Keratinocyte (primary cell): ENCODE measurements at regions not wholly inside any gene's neighbourhood (a gene's known extent, or its start where the extent isn't known, plus 50 kb on each side); places are given as distances from the start of the nearest gene placed in this dataset.

ENCODE experiments used
- DNase-seq: peaks from one replicate; pipeline ENCODE4 v3.0.0-alpha.2; 2011; ENCODE audit warnings: low read depth, missing footprints, low spot score
- FAIRE-seq: peaks from 2 replicates; lab custom pipeline; 2011; peaks lifted over from hg19 to GRCh38; lab: Jason Lieb, UNC
- H2AFZ ChIP-seq: 2 replicates; pipeline ENCODE4 v1.6.0; 2012; ENCODE audit warnings: low read length, control low read depth, inconsistent platforms; ENCODE audit not compliant: control insufficient read depth
- H3K27ac ChIP-seq: 2 replicates; pipeline ENCODE4 v1.5.1; 2011; ENCODE audit warnings: low read length; ENCODE audit not compliant: control insufficient read depth, insufficient read depth
- H3K27me3 ChIP-seq: 3 replicates; pipeline ENCODE4 v1.6.0; 2011; ENCODE audit warnings: low read length; ENCODE audit not compliant: control insufficient read depth, insufficient read depth; ENCODE audit errors: extremely low read depth
- H3K36me3 ChIP-seq, 2 experiments: 2 replicates in 1 of 2; 3 replicates in 1 of 2; pipeline ENCODE4 v1.5.1; 2011; ENCODE audit warnings: low read length in 2 of 2, mild to moderate bottlenecking in 1 of 2; ENCODE audit not compliant: control insufficient read depth in 2 of 2, insufficient read depth in 2 of 2; ENCODE audit errors: extremely low read depth in 1 of 2
- H3K4me1 ChIP-seq: 3 replicates; pipeline ENCODE4 v1.5.1; 2011; ENCODE audit warnings: low read length; ENCODE audit not compliant: control insufficient read depth, insufficient read depth; ENCODE audit errors: extremely low read depth
- H3K4me2 ChIP-seq: 3 replicates; pipeline ENCODE4 v1.6.0; 2011; ENCODE audit warnings: low read depth, low read length; ENCODE audit not compliant: control insufficient read depth, insufficient read depth; ENCODE audit errors: extremely low read depth
- H3K4me3 ChIP-seq, 3 experiments: fragments of 200-600 bp in 1 of 3; sonication (generic) in 1 of 3; 2 replicates in 2 of 3; 3 replicates in 1 of 3; pipeline ENCODE4 v1.5.1; 2011 to 2016; ENCODE audit warnings: low read length in 3 of 3, mild to moderate bottlenecking in 3 of 3, control low read depth in 2 of 3, inconsistent platforms in 1 of 3, low read depth in 1 of 3, mixed read lengths in 1 of 3, mixed run types in 1 of 3, moderate library complexity in 1 of 3; ENCODE audit not compliant: control insufficient read depth in 2 of 3, insufficient read depth in 2 of 3; ENCODE audit errors: extremely low read depth in 1 of 3
- H3K79me2 ChIP-seq: 2 replicates; pipeline ENCODE4 v1.6.0; 2012; ENCODE audit warnings: low read length; ENCODE audit not compliant: control insufficient read depth, insufficient read depth
- H3K9ac ChIP-seq: 3 replicates; pipeline ENCODE4 v1.6.0; 2011; ENCODE audit warnings: low read length; ENCODE audit not compliant: control insufficient read depth, insufficient read depth; ENCODE audit errors: extremely low read depth
- H3K9me1 ChIP-seq: 3 replicates; pipeline ENCODE4 v1.6.0; 2011; ENCODE audit warnings: low read length; ENCODE audit not compliant: control insufficient read depth, insufficient read depth; ENCODE audit errors: extremely low read depth
- H3K9me3 ChIP-seq: 2 replicates; pipeline ENCODE4 v1.5.1; 2012; ENCODE audit warnings: low read depth, low read length; ENCODE audit not compliant: control insufficient read depth
- H4K20me1 ChIP-seq: 3 replicates; pipeline ENCODE4 v1.6.0; 2011; ENCODE audit warnings: low read length; ENCODE audit not compliant: control insufficient read depth, insufficient read depth; ENCODE audit errors: extremely low read depth
- CTCF ChIP-seq, 3 experiments: IDR thresholded peaks in 1 of 3; conservative IDR thresholded peaks in 1 of 3; optimal IDR thresholded peaks in 1 of 3; 2 replicates in 2 of 3; 3 replicates in 1 of 3; pipeline versions ENCODE3 to v1.5.1; 2011; ENCODE audit warnings: low read length in 3 of 3, mild to moderate bottlenecking in 3 of 3, moderate library complexity in 2 of 3, control low read depth in 1 of 3, inconsistent platforms in 1 of 3; ENCODE audit not compliant: insufficient read depth in 2 of 3; ENCODE audit errors: extremely low read depth in 1 of 3
- EZH2 ChIP-seq: IDR thresholded peaks from one replicate; pipeline ENCODE4 v1.6.1; 2012; ENCODE audit warnings: inconsistent platforms, mild to moderate bottlenecking, low read length, moderate library complexity
- dilution Hi-C: fragments of 300-500 bp; cut with MboI; formaldehyde crosslinking; loops from one replicate; pipeline ENCODE4 v1.7.0; 2020; ENCODE audit warnings: low sequenced_read_pairs; ENCODE audit not compliant: extremely low pct_ligation_motif_present

GRCh38 chr6:21450628-21451027, 142.9 kb upstream of the SOX4 start:
- H3K9me1 ChIP-seq: no peaks in the 10 kb centered on the region
- H3K79me2 ChIP-seq: no peaks in the 10 kb centered on the region
- no peaks in the 10 kb centered on the region for H3K4me1 ChIP-seq
- no peaks in the 10 kb centered on the region for H3K27me3 ChIP-seq
- H2AFZ ChIP-seq: no peak overlapping the region
- TF ChIP-seq CTCF (optimal IDR thresholded peaks at IDR 0.05 in 1 of 3, IDR thresholded peaks at IDR 0.05 in 1 of 3, conservative IDR thresholded peaks at IDR 0.05 in 1 of 3; ENCODE audit: extremely low read depth in 1 of 3, insufficient read depth in 2 of 3, low read length in 3 of 3): no peak
- no peak for TF ChIP-seq EZH2
- H3K9ac ChIP-seq: no peak overlapping the region
- DNase-seq: no peak
- dilution Hi-C loops: no loop called here
- no peaks in the 10 kb centered on the region for H3K36me3 ChIP-seq
- no peak overlapping the region for H3K4me2 ChIP-seq
- no peak overlapping the region for H3K27ac ChIP-seq
- no peaks in the 10 kb centered on the region for H3K9me3 ChIP-seq
- no peak overlapping the region for H3K4me3 ChIP-seq
- no peak for FAIRE-seq
- H4K20me1 ChIP-seq: no peaks in the 10 kb centered on the region

- FAIRE-seq (no peak), DNase-seq (no peak)
- no peak overlapping the region for H3K4me2 ChIP-seq
- no peaks in the 10 kb centered on the region for H3K36me3 ChIP-seq
- dilution Hi-C loops: no loop called here
- H3K9me3 ChIP-seq: no peaks in the 10 kb centered on the region
- peak overlapping the region; percentile 20 for H2AFZ ChIP-seq
- TF ChIP-seq EZH2 (no peak), CTCF (optimal IDR thresholded peaks at IDR 0.05 in 1 of 3, IDR thresholded peaks at IDR 0.05 in 1 of 3, conservative IDR thresholded peaks at IDR 0.05 in 1 of 3; ENCODE audit: extremely low read depth in 1 of 3, insufficient read depth in 2 of 3, low read length in 3 of 3) (no peak)
- H3K9ac ChIP-seq: no peak overlapping the region
- no peaks in the 10 kb centered on the region for H3K79me2 ChIP-seq
- H3K4me1 ChIP-seq: no peaks in the 10 kb centered on the region
- no peak overlapping the region for H3K4me3 ChIP-seq
- H3K27ac ChIP-seq: no peak overlapping the region
- H3K9me1 ChIP-seq: no peaks in the 10 kb centered on the region
- no peaks in the 10 kb centered on the region for H4K20me1 ChIP-seq
- H3K27me3 ChIP-seq: no peaks in the 10 kb centered on the region
Observed at GRCh38 chr6:21451546-21452013, 142.0 kb upstream of the SOX4 start.
